ENCODE measurements at regions not wholly inside any gene's neighbourhood (a gene's known extent, or its start where the extent isn't known, plus 50 kb on each side); places are given as distances from the start of the nearest gene placed in this dataset.

DNA sequence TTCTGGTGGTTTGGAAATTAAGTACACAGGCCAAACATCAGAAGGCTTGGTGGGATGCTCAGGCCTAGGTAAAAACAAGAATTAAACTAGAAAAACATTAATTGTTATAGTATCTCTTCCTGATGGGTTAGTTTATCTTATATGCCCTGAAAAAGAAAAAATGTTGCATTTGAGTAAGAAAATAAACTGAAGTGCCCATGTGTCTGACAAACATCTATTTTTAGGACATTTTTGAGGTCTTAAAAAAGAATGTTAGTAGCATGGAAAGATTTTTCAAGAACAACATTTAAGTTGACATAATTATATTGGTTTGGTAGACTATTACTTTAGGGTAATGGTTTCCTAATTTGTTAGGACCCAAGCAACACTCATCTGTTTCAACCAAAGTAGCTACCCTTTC is 140.1 kb upstream of the RND3 start:
- H3K27ac ChIP-seq (ENCODE audit: low read depth in 1 of 2, low read length in 2 of 2): no peak overlapping the region
- no peaks in the 10 kb centered on the region for H3K36me3 ChIP-seq (ENCODE audit: control insufficient read depth in 4 of 4, insufficient read depth in 3 of 4, low read depth in 1 of 4, low read length in 3 of 4)
- H3K27me3 ChIP-seq (ENCODE audit: control insufficient read depth in 4 of 4, insufficient read depth in 4 of 4, low read length in 3 of 4): no peaks in the 10 kb centered on the region
- H3K9ac ChIP-seq (ENCODE audit: low read depth in 1 of 2, low read length in 2 of 2): no peak overlapping the region
- no peak for DNase-seq (ENCODE audit: low spot score)
- H3K4me1 ChIP-seq (ENCODE audit: control insufficient read depth in 4 of 4, insufficient read depth in 4 of 4, low read length in 3 of 4): peaks cover 0 to 10% (median 4%) of the 10 kb centered on the region in 4 donors
- no peaks in the 10 kb centered on the region for H3K9me3 ChIP-seq (ENCODE audit: control insufficient read depth in 4 of 4, low read length in 3 of 4)
- TF ChIP-seq MAX (IDR thresholded peaks at IDR 0.05) (no peak), ATF3 (IDR thresholded peaks at IDR 0.05) (no peak), YY1 (IDR thresholded peaks at IDR 0.05) (no peak), FOXA1 (IDR thresholded peaks at IDR 0.05) (no peak), NR2F2 (IDR thresholded peaks at IDR 0.05) (no peak), RXRA (IDR thresholded peaks at IDR 0.05) (no peak), EGR1 (IDR thresholded peaks at IDR 0.05; ENCODE audit: low read depth in 2 of 2) (no peak), GABPA (IDR thresholded peaks at IDR 0.05 in 1 of 2, conservative IDR thresholded peaks at IDR 0.05 in 1 of 2) (no peak), JUND (IDR thresholded peaks at IDR 0.05) (no peak), HNF4G (IDR thresholded peaks at IDR 0.05) (no peak), REST (IDR thresholded peaks at IDR 0.05) (no peak), RAD21 (IDR thresholded peaks at IDR 0.05) (no peak), TAF1 (conservative IDR thresholded peaks at IDR 0.05) (no peak), FOXA2 (IDR thresholded peaks at IDR 0.05) (no peak), SP1 (IDR thresholded peaks at IDR 0.05) (no peak), HNF4A (conservative IDR thresholded peaks at IDR 0.05) (no peak)
- TF ChIP-seq, protein P1, sequence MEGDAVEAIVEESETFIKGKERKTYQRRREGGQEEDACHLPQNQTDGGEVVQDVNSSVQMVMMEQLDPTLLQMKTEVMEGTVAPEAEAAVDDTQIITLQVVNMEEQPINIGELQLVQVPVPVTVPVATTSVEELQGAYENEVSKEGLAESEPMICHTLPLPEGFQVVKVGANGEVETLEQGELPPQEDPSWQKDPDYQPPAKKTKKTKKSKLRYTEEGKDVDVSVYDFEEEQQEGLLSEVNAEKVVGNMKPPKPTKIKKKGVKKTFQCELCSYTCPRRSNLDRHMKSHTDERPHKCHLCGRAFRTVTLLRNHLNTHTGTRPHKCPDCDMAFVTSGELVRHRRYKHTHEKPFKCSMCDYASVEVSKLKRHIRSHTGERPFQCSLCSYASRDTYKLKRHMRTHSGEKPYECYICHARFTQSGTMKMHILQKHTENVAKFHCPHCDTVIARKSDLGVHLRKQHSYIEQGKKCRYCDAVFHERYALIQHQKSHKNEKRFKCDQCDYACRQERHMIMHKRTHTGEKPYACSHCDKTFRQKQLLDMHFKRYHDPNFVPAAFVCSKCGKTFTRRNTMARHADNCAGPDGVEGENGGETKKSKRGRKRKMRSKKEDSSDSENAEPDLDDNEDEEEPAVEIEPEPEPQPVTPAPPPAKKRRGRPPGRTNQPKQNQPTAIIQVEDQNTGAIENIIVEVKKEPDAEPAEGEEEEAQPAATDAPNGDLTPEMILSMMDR (IDR thresholded peaks at IDR 0.05; ENCODE audit: low read depth, low read length, missing input control): no peak
- TF ChIP-seq, protein P2, sequence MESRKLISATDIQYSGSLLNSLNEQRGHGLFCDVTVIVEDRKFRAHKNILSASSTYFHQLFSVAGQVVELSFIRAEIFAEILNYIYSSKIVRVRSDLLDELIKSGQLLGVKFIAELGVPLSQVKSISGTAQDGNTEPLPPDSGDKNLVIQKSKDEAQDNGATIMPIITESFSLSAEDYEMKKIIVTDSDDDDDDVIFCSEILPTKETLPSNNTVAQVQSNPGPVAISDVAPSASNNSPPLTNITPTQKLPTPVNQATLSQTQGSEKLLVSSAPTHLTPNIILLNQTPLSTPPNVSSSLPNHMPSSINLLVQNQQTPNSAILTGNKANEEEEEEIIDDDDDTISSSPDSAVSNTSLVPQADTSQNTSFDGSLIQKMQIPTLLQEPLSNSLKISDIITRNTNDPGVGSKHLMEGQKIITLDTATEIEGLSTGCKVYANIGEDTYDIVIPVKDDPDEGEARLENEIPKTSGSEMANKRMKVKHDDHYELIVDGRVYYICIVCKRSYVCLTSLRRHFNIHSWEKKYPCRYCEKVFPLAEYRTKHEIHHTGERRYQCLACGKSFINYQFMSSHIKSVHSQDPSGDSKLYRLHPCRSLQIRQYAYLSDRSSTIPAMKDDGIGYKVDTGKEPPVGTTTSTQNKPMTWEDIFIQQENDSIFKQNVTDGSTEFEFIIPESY (IDR thresholded peaks at IDR 0.05): no peak
- H3K4me3 ChIP-seq (ENCODE audit: low read depth in 1 of 3, low read length in 3 of 3): no peak overlapping the region

Data from liver (tissue), 7 donors.